GM18907 (cell line): ENCODE measurements at regions not wholly inside any gene's neighbourhood (a gene's known extent, or its start where the extent isn't known, plus 50 kb on each side); places are given as distances from the start of the nearest gene placed in this dataset.
A peak's percentile ranks its signal among the peaks of the same experiment; 100 is the strongest.
"Not testable (repeated sequence)": the region's sequence is repeated elsewhere in the genome, so short reads cannot be mapped to it uniquely, and the experiment has no call there.

Source experiments
- ATAC-seq: cut with Tn5 transposase; IDR thresholded peaks from one replicate; pipeline ENCODE4 v1.9.1; 2021; ENCODE audit warnings: mild to moderate bottlenecking, moderate library complexity; ENCODE audit not compliant: unreplicated experiment

DNA sequence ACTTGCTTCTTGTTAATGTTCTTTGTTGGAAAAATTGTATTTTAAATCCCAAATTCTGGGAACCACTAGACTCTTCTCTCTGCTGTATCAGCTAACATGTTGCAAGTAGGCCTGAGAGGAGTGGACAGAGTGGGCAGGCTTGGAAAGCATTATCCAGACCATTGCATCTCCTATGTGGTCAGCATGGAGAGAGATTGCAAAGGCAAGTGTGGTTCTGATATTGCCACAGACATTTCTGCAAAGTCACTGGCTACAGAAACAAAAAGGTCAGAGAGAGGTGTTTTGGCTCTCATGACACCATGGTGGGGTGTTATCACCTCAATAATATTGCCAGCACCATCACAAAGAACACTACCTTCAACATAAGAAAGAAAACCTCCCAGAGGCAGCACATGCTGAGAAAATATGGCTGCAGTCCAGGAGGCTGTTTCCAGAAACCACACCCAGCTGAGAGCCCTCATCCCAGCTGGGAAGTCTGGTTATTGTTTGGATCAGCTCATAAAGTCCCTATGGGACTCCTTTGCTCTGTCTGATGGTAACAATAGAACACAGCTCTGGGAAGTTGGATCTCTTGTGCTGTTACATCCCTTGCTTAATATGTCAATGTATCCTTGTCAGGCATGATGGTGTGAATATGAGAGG is 78.2 kb upstream of the TBX18 start:
- no peak for ATAC-seq

GRCh38 chr6:84837068-84837866 is 72.9 kb upstream of the TBX18 start:
- not testable (repeated sequence) for ATAC-seq

GRCh38 chr6:84836366-84836765 is 72.0 kb upstream of the TBX18 start:
- ATAC-seq = peak; percentile 84

GRCh38 chr6:84835340-84835739 is 70.9 kb upstream of the TBX18 start:
- ATAC-seq = no peak

DNA sequence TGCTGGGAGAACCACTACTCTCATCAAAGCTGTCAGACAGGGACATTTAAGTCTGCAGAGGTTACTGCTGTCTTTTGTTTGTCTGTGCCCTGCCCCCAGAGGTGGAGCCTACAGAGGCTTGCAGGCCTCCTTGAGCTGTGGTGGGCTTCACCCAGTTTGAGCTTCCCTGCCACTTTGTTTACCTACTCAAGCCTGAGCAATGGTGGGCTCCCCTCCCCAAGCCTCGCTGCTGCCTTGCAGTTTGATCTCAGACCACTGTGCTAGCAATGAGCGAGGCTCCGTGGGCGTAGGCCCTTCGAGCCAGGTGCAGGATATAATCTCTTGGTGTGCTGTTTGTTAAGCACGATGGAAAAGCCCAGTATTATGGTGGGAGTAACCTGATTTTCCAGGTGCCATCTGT is 67.5 kb upstream of the TBX18 start:
- not testable (repeated sequence) for ATAC-seq

DNA sequence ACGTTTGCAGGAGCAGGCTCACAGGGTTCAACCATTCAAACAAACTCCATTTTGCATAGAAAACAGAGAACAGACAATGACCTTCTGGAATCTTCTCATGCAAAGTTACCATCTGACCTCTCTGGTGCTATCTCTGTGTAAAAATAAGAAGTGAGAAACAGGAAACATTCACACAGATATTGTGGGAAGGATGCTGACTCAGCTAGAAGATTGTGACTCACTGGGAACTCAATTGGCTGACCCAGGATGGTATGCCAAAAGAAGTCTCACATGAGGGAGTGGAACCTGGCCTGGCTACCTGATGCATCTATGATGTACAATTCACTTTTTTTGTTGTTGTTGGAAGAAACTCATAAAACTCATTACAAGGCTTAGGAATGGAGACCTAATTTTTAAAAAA is 61.1 kb upstream of the TBX18 start:
- ATAC-seq = no peak

DNA sequence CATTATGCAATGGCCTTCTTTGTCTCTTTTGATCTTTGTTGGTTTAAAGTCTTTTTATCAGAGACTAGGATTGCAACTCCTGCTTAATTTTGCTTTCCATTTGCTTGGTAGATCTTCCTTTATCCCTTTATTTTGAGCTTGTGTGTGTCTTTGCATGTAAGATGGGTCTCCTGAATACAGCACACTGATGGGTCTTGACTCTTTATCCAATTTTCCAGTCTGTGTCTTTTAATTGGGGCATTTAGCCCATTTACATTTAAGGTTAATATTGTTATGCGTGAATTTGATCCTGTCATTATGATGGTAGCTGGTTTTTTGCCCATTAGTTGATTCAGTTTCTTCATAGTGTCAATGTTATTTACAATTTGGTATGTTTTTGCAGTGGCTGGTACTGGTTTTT is 56.9 kb upstream of the TBX18 start:
- ATAC-seq = not testable (repeated sequence)

DNA sequence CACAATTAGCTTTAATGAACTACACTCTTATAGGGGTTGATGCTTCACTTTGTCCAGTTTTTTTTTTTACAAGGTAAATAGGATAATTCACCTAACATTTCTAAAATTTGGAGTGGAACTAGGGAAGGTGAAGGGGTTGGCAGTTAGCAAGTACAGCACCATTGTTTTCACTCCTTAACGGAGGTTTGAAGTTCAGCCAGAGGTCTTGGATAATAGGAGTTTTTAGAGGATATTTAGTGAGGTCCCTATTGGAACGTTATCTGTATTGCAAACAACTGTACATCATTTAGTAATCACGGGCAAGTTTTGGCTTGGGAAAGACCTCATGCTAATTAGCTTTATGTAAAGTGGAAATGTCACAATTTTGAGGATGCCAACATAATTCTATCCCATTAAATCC is 52.3 kb upstream of the TBX18 start:
- no peak for ATAC-seq

DNA sequence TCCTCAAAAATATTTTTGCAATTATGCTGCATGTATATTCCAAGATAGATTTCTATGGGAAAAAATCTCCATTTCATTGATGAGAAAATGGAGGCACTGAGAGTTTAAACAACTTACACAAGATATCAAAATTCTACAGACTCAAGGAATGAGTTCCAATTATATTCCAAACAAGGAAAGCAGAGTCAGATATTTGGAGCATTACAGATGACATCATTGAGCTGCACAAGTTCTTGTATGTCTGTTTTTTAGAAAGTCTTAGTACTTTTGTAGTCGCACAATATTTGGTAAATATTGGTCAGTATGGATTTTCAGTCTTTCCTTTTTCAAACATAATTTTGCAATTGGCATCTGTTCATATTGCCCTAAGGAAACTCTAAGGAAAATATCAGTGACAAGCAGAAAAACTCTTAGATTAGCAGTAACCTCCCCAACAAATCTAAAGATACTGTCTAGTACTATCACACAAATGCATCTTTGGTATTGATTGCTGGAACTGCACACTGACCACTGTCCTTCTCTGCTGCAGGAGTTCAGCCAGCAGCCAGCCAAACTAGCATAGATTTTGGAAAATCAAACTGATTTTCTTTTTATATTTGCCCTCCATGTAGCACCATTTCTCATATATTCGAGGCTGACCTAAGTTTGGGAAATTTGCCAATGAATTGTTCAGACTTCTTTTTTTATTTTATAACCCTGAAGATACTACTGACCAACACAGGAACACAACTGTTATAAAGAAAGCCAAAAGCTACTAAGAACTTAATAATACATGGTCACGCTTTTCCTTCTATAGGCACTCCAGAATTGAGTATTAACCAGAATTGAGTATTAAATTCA is 51.7 kb upstream of the TBX18 start:
- no peak for ATAC-seq
